SH-SY5Y (cell line): ENCODE measurements at regions not wholly inside any gene's neighbourhood (a gene's known extent, or its start where the extent isn't known, plus 50 kb on each side); places are given as distances from the start of the nearest gene placed in this dataset.

ENCODE experiments used
- GATA2 ChIP-seq: IDR thresholded peaks from 2 replicates; pipeline ENCODE4 v1.6.1; 2011; ENCODE audit warnings: mild to moderate bottlenecking, low read depth, low read length
- GATA3 ChIP-seq: IDR thresholded peaks from 2 replicates; pipeline ENCODE4 v1.6.1; 2011; ENCODE audit warnings: low read depth, mild to moderate bottlenecking, low read length, moderate library complexity

- no peak for TF ChIP-seq GATA3
- no peak for TF ChIP-seq GATA2
These were observed 116.1 kb downstream of the ARL4A start for GRCh38 chr7:12803542-12803941.
